ENCODE measurements at regions not wholly inside any gene's neighbourhood (a gene's known extent, or its start where the extent isn't known, plus 50 kb on each side); places are given as distances from the start of the nearest gene placed in this dataset.

DNA sequence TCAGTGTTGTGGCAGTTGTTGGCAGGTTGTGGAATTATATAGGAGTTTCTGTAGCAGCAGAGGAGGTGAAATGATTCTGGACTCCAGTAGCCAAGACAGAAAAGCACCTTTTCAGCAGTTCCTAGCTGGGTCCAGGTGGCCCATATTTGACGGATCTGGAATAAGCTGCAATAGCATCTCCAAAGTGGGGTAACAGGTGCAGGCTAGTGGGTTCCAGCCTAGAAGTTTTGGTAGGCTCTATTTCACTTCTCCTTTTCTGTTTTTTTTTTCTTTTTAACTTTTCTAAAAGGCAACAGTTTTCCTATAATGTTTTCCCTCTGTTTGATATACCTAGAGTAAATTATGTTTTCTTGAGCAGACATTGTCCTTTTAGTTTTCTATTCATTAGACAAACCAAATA lies 392.5 kb downstream of the C4orf33 start:
- no peak overlapping the region for H3K27ac ChIP-seq
- no peak for TF ChIP-seq ZFX (IDR thresholded peaks at IDR 0.05; ENCODE audit: borderline replicate concordance)
- TF ChIP-seq, protein P1, sequence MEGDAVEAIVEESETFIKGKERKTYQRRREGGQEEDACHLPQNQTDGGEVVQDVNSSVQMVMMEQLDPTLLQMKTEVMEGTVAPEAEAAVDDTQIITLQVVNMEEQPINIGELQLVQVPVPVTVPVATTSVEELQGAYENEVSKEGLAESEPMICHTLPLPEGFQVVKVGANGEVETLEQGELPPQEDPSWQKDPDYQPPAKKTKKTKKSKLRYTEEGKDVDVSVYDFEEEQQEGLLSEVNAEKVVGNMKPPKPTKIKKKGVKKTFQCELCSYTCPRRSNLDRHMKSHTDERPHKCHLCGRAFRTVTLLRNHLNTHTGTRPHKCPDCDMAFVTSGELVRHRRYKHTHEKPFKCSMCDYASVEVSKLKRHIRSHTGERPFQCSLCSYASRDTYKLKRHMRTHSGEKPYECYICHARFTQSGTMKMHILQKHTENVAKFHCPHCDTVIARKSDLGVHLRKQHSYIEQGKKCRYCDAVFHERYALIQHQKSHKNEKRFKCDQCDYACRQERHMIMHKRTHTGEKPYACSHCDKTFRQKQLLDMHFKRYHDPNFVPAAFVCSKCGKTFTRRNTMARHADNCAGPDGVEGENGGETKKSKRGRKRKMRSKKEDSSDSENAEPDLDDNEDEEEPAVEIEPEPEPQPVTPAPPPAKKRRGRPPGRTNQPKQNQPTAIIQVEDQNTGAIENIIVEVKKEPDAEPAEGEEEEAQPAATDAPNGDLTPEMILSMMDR (IDR thresholded peaks at IDR 0.05) = no peak

DNA sequence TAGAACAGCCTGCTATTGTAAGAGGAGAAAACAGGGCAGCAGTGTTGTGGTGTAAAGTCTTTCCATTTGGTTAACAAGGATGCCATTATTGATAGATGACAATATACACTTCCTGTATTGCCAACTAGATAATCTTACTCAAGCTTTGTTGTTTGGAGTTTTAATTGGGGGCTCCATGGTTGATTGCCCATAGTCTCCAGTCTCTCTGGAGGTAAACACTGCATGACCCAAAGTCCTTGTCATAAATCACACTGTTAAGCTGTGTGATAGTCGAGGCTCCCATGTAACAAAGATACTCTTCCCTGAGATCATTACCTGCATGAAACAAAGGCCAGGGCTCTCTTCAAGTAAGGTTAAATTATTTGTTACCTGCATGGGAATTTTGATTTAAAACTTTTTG lies 394.6 kb downstream of the C4orf33 start:
- H3K27ac ChIP-seq = no peak overlapping the region
- TF ChIP-seq, protein P1 (IDR thresholded peaks at IDR 0.05) = no peak
- no peak for TF ChIP-seq ZFX (IDR thresholded peaks at IDR 0.05; ENCODE audit: borderline replicate concordance)

DNA sequence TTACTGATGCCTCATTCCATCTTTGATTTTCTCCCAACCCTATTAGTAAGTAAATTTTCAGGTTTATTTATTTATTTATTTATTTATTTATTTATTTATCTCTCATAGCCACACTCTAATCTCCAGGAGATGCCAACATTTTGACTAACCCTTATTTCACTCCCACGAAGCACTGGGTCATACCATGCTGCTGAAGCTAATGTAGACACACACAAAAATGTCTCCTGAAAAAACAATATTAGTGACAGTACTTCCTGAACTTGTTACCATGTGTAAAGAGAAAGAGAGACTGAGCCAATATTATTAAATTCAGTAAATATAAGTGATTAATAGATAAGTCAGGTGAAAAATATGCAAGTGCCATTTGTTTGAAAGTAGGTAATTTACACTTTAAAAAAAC lies 402.7 kb downstream of the C4orf33 start:
- H3K27ac ChIP-seq = no peak overlapping the region
- TF ChIP-seq, protein P1 (IDR thresholded peaks at IDR 0.05) = no peak
- no peak for TF ChIP-seq ZFX (IDR thresholded peaks at IDR 0.05; ENCODE audit: borderline replicate concordance)

DNA sequence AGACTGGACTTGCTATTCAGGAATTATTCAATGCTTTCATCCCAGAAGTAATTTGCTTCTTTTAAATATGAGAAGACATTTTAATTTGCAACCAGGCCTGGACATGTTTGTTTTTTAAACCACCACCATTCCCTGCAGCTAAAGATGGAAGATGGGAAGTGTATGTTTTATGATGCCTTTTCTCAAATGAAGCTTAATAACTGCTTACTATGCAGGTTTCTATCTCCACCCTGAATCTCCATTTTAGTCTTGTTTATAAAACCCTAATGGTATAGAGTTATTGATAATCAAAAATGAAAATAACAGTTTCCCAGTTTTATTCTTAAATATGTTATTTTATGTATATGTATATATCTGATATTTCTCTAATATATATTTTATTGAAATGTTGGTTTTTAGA lies 418.9 kb downstream of the C4orf33 start:
- TF ChIP-seq, protein P1 (IDR thresholded peaks at IDR 0.05) = no peak
- no peak for TF ChIP-seq ZFX (IDR thresholded peaks at IDR 0.05; ENCODE audit: borderline replicate concordance)
- no peak overlapping the region for H3K27ac ChIP-seq

DNA sequence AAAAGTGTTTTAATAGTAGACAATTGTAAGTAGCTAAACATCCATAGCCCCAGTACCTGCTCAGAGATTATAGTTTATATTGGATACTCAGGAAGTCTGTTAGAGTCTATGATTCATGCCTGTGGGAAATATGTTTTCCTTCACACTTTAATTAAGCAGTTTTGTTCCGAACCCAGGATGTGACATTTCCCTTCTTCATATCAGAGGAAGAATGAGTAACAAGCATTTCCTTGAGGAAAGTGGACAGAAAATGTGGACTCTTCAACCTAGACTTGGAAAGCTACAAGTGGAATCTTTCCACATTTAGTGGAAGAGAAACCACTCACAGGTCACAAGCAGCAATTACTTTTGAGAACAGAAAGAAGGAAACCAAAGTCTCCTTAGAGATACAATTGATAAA lies 419.4 kb downstream of the C4orf33 start:
- TF ChIP-seq, protein P1 (IDR thresholded peaks at IDR 0.05) = no peak
- TF ChIP-seq ZFX (IDR thresholded peaks at IDR 0.05; ENCODE audit: borderline replicate concordance) = no peak
- H3K27ac ChIP-seq = no peak overlapping the region

DNA sequence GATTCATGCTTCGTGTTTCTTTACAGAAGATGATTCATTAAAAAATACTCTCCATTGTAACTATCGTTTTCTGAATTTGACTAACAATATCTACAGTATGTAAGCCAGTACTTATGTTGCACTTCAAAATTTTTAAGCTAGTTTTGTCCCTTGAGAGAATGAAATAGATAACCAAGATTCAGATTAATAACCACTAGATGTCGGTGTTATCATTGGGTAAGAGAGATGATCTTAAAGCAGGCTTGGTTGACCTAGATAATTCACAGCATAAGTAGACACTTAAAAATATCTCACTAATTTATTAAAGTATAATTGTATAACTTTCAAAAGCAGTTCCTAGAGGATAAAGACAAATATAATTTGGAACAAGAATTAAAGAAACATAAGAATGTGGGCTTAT lies 430.9 kb downstream of the C4orf33 start:
- TF ChIP-seq ZFX (IDR thresholded peaks at IDR 0.05; ENCODE audit: borderline replicate concordance) = no peak
- TF ChIP-seq, protein P1 (IDR thresholded peaks at IDR 0.05) = peak; percentile 62
- H3K27ac ChIP-seq = no peak overlapping the region

DNA sequence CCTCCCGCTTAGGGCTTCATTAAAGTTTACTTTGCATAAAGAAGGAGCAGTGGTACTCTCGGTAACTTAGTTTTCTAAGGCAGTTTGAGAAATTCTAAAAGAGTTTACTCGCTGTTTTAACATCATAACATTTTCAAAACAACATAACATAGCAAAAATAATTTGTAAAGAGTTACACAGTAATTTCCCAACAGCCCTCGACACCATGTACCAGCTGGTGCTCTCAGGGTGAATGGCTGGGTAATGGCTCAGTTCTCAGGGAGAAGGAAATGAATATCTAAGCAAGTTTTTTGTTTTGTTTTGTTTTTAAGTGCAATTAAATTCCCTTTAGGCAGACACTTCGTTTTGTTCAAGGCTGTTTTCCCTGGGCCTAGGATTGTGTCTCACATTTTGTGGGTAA lies 435.3 kb downstream of the C4orf33 start:
- H3K27ac ChIP-seq = no peak overlapping the region
- TF ChIP-seq, protein P1 (IDR thresholded peaks at IDR 0.05) = no peak
- no peak for TF ChIP-seq ZFX (IDR thresholded peaks at IDR 0.05; ENCODE audit: borderline replicate concordance)
